ENCODE measurements at regions not wholly inside any gene's neighbourhood (a gene's known extent, or its start where the extent isn't known, plus 50 kb on each side); places are given as distances from the start of the nearest gene placed in this dataset.

- TF ChIP-seq CTCF (IDR thresholded peaks at IDR 0.05) (no peak), POLR2A (IDR thresholded peaks at IDR 0.05) (no peak)
These were observed 1759.6 kb downstream of the C4orf33 start for GRCh38 chr4:130855533-130855932.
